ENCODE measurements at regions not wholly inside any gene's neighbourhood (a gene's known extent, or its start where the extent isn't known, plus 50 kb on each side); places are given as distances from the start of the nearest gene placed in this dataset.

GRCh38 chr1:29532285-29532684 lies 296.0 kb downstream of the PTPRU start:
- TF ChIP-seq CTCF (IDR thresholded peaks at IDR 0.05 in 8 of 11, conservative IDR thresholded peaks at IDR 0.05 in 3 of 11) (no peak), POLR2AphosphoS5 (IDR thresholded peaks at IDR 0.05) (no peak)

Measured in spleen (tissue), 7 donors.